ENCODE measurements at regions not wholly inside any gene's neighbourhood (a gene's known extent, or its start where the extent isn't known, plus 50 kb on each side); places are given as distances from the start of the nearest gene placed in this dataset.

- Histone ChIP-seq H3K36me3 (no peaks in the 10 kb centered on the region), H3K27ac (no peak overlapping the region), H3K4me1 (no peaks in the 10 kb centered on the region), H3K9me3 (peaks cover 0 to 3% (median 0%) of the 10 kb centered on the region in 3 donors), H3K4me3 (no peak overlapping the region), H3K27me3 (no peaks in the 10 kb centered on the region)
- TF ChIP-seq, protein P1, sequence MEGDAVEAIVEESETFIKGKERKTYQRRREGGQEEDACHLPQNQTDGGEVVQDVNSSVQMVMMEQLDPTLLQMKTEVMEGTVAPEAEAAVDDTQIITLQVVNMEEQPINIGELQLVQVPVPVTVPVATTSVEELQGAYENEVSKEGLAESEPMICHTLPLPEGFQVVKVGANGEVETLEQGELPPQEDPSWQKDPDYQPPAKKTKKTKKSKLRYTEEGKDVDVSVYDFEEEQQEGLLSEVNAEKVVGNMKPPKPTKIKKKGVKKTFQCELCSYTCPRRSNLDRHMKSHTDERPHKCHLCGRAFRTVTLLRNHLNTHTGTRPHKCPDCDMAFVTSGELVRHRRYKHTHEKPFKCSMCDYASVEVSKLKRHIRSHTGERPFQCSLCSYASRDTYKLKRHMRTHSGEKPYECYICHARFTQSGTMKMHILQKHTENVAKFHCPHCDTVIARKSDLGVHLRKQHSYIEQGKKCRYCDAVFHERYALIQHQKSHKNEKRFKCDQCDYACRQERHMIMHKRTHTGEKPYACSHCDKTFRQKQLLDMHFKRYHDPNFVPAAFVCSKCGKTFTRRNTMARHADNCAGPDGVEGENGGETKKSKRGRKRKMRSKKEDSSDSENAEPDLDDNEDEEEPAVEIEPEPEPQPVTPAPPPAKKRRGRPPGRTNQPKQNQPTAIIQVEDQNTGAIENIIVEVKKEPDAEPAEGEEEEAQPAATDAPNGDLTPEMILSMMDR (IDR thresholded peaks at IDR 0.05): no peak
- intact Hi-C loops (cut with DNase I; ENCODE audit: low total_unique reads): no loop called here
- no peak for DNase-seq
These were observed 426.2 kb downstream of the NR2F2 start for GRCh38 chr15:96756656-96757055.

GRCh38 chr15:96762566-96762965 is 432.1 kb downstream of the NR2F2 start:
- Histone ChIP-seq H3K4me1 (peaks cover 0 to 1% (median 0%) of the 10 kb centered on the region in 4 donors), H3K9me3 (peaks cover 0 to 3% (median 0%) of the 10 kb centered on the region in 3 donors), H3K4me3 (no peak overlapping the region), H3K36me3 (no peaks in the 10 kb centered on the region), H3K27me3 (no peaks in the 10 kb centered on the region), H3K27ac (no peak overlapping the region)
- TF ChIP-seq, protein P1 (IDR thresholded peaks at IDR 0.05): no peak
- intact Hi-C loops (cut with DNase I; ENCODE audit: low total_unique reads): no loop called here
- no peak for DNase-seq

GRCh38 chr15:96764501-96764900 is 434.0 kb downstream of the NR2F2 start:
- H3K9me3 ChIP-seq: no peaks in the 10 kb centered on the region
- no peak for DNase-seq
- no peak overlapping the region for H3K4me3 ChIP-seq
- no peaks in the 10 kb centered on the region for H3K36me3 ChIP-seq
- TF ChIP-seq, protein P1 (IDR thresholded peaks at IDR 0.05): no peak
- peaks cover 0 to 6% (median 0%) of the 10 kb centered on the region in 4 donors for H3K4me1 ChIP-seq
- H3K27me3 ChIP-seq: no peaks in the 10 kb centered on the region
- intact Hi-C loops (cut with DNase I; ENCODE audit: low total_unique reads): no loop called here
- no peak overlapping the region for H3K27ac ChIP-seq

DNA sequence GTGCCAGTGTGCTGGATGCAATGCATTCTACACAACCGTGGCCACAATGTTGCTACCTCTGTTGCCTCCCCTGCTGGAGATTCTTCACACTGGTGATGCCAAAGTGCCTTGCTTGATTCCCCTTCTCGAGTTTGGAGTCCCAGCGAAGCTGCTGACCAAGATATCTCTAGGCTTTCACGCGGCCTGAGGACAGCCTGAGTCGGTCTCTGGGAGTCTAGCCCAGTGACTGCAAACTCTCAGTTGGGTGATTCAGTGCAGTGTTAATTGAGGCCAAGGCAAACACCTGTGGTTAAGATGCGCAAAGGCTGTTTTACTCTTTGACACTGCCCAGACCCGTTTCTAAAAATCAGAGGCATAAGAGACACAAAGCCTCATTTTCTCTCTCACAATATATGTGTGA is 434.4 kb downstream of the NR2F2 start:
- Histone ChIP-seq H3K4me3 (no peak overlapping the region), H3K27me3 (no peaks in the 10 kb centered on the region), H3K27ac (no peak overlapping the region), H3K9me3 (no peaks in the 10 kb centered on the region), H3K4me1 (peaks cover 0 to 6% (median 0%) of the 10 kb centered on the region in 4 donors), H3K36me3 (no peaks in the 10 kb centered on the region)
- TF ChIP-seq, protein P1 (IDR thresholded peaks at IDR 0.05): no peak
- intact Hi-C loops (cut with DNase I; ENCODE audit: low total_unique reads): no loop called here
- DNase-seq: no peak

DNA sequence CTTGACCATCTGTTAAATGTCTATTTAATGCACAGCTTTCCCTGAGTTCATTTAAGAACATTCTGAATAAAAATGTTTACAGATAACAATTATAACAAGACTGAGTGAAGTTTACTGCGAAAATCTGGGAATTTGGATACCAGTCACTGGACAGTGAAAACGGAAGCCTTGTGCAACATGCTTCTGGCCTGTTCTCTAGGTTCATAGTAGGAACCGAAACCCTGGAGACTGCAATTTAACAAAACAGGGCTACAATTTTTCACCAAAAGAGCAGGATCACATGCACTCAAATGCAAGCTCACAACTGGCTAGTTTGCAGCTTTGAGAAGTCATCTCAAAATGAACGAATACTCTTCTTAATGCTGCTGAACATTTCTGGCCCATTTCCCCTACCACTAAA is 435.9 kb downstream of the NR2F2 start:
- no peaks in the 10 kb centered on the region for H3K36me3 ChIP-seq
- H3K27ac ChIP-seq: no peak overlapping the region
- DNase-seq: no peak
- intact Hi-C loops (cut with DNase I; ENCODE audit: low total_unique reads): no loop called here
- TF ChIP-seq, protein P1 (IDR thresholded peaks at IDR 0.05): no peak
- H3K4me1 ChIP-seq: peaks cover 0 to 6% (median 0%) of the 10 kb centered on the region in 4 donors
- H3K27me3 ChIP-seq: no peaks in the 10 kb centered on the region
- H3K9me3 ChIP-seq: no peaks in the 10 kb centered on the region
- no peak overlapping the region for H3K4me3 ChIP-seq

Data from tibial artery (tissue), 4 donors.